Kasumi-1 (cell line): ENCODE measurements at regions not wholly inside any gene's neighbourhood (a gene's known extent, or its start where the extent isn't known, plus 50 kb on each side); places are given as distances from the start of the nearest gene placed in this dataset.
"Not testable (repeated sequence)": the region's sequence is repeated elsewhere in the genome, so short reads cannot be mapped to it uniquely, and the experiment has no call there.

Experiments used
- DNase-seq, 2 experiments: peaks; one replicate each; lab custom pipeline; 2025; lab: John Stamatoyannopoulos, UW

DNA sequence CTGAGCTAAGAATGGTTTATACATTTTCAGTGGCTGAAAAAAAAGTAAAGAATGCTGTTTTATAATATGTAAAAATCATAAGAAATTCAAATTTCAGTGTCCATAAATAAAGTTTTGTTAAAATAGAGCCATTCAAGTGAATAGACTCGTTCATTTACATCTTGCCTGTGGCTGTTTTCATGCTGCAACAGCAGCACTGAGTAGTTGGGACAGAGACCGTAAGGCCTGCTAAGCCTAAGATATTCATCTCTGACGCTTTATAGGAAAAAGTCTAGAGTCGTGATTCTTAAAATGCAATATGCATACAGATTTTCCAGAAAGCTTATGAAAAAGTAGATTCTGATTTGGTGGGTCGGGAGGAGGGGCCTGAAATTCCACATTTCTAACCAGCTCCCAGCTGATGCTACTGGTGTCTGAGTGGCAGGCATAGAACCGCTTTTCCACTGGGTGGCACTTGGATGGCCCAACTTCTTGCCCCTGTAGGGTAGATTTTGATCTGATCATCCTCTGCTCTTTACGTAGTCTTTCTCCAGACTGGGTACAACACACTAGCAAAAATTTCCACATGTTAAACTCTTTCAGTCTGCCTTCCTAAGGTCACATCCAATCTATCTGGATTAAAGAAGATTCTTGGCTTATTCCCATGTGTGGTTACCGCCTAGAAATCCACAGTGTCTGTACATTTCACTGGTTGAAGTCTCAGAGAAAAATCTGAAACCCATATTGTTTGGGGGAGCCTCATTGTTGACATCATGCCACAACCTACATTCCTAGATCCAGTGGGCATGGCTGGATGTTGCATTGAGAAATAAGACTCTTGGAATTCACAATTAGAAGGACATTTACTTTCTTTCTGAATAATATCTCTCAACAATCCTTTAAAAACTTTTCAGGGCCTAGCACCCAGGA lies 151.2 kb downstream of the C12orf75 start:
- DNase-seq, result no peak

DNA sequence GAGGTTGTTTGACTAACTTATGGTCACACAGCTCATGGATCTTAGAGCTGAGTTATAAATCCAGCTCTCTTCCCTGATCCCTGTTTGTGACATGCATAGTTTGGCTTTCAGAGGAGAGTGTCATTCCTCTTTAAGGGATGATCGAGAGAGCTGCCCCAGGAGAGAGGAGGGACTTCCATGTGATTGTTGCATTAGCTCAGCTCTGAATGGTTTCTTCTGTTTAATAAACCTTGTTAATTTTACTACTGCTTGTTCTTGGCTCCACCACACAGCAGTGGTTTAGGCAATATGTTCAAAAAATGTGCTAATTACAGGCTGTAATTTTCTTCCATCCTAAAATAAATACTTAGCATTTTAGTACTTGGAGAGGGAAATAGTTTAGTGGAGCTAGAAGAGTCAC lies 152.5 kb downstream of the C12orf75 start:
- no peak for DNase-seq

DNA sequence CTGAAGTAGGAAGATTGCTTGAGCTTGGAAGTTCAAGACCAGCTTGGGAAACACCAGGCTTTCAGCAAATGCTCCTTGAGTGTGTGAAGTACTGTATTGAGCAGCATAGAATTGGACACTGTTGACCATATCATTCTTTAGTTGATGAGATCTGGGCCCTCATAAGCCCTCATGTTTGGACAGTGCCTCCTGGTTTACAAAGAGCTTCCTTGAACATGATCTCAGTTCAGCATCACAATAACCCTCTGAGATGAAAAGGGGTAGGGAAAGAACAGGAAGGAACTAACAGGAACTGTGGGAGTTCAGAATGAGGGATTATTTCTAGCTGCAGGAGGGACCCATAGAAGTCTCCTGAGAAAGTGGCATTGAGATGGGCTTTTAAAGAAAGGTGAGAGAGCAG lies 153.2 kb downstream of the C12orf75 start:
- no peak for DNase-seq

DNA sequence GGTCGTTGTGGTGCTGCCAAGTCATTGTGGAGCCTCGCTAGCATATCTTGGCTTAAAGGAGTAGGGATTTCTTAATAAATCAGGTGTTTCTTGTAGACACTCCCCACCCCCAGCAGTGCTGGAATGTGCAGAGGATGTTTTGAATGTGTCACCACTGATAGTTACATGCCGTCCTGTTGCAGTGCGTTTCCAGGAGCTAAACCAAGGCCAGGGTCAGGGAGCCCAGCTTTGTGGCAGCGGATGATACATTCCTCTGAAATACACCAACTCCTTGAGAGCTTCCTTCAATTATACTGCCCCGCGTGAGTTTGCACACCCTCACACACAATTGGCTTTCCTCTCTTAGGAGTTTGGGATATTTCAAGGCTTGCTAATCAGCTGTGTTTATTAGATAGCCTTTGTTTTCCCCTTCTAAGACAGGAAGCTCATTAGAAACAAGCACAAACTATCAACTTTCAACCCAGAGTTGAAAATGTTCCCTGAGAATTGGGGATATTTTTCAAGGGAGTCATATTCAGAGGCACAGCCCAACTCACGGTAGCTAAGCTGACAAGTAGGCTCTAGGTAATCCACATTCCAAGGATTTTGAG lies 154.9 kb downstream of the C12orf75 start:
- no peak for DNase-seq

DNA sequence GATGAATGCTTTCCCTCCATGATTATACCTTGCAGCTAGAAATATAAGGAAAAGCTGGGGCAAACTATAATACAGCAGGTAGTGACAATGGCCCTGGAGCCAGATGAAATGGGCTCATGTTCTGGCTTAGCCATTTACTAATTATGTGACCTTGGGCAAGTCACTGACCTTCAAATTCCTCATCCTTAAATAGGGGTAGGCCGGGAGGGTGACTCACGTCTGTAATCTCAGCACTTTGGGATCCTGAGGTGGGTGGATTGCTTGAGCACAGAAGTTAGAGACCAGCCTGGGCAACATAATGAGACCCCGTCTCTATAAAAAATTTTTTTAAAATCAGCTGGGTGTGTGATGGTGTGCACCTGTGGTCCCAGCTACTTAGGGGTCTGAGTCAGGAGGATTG lies 155.4 kb downstream of the C12orf75 start:
- no peak for DNase-seq

DNA sequence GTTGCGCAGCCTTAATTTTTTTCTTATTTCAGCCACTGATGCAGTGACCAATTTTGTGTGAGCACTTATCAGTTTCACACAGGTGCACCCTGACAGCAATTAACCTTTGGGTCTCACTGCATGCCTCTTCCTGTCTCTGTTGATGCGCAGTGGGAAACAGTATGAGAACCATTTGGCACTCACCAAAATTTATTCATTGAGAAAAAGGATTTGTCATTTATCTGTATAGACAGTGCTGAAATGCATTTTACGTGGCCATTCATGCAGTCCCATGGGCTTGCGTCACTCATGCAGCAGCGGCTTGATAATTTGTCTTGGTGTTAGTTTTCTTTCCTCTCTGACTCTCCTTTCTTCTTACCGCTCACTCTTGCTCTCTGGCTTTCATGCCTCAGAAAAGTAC lies 157.5 kb downstream of the C12orf75 start:
- DNase-seq, result no peak

DNA sequence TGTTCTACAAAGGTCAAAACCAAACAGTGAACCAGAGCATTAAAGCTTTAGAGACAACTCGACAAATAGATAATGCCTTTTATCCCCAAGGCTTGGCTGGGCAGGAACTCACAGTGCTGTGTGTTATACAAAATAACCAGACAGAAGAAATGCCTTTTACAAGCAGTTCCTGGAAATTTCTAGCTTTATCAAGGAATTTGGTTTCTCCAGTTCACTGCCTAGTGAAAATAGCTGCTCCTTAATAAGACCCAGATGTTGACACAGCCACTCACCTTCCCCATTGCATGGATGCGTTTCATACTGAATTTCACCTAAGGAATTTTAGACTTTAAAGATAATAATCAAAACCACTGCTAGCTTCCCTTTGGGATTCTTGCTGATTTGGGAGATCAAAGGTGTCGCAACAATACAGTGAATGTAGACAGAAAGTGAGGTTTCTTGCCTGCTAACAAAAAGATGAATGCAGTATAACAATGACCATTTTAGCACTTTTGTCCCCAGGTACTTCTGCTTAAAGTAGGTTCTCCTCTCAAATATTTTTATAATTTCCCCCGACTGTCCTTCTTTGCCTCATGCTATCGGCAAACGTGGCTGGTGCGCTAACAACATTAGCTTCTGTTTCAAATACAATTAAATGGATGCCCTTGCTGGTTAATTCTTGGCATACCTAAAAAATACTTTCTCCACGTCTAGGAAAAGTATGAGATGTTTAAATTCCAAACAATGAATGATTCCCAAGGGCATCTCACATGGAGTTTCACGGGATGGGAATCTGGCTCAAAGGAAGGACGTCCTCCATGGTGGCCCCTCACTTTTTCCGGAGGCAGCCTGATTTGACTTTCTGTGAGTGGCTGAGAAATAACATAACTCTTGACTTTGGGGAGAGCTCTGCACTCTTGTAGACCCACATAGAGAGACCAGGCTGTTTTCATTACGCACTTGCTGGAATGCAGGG lies 162.4 kb downstream of the C12orf75 start:
- no peak for DNase-seq

DNA sequence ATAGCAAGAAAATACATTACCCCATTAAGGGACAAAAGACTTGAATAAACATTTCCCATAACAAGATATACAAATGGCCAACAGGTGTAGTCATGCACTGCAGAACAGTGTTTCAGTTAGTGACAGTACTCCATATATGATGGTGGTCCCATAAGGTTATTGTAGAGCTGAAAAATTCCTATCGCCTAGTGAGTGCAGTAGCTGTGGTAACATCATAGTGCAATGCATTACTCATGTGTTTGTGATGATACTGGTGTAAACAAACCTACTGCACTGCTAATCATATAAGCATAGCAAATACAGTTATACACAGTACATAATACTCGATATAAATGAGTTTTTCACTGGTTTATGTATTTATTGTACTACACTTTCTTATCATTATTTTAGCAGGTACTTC lies 168.7 kb downstream of the C12orf75 start:
- no peak for DNase-seq

DNA sequence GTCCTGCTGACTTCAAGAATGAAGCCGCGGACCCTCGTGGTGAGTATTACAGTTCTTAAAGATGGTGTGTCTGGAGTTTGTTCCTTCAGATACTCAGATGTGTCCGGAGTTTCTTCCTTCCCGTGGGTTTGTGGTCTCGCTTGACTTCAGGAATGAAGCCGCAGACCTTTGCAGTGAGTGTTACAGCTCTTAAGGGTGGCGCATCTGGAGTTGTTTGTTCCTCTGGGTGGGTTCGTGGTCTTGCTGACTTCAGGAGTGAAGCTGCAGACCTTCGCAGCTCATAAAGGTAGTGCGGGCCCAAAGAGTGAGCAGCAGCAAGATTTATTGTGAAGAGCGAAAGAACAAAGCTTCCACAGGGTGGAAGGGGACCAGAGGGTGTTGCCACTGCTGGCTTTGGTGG lies 170.2 kb downstream of the C12orf75 start:
- DNase-seq, result not testable (repeated sequence)

DNA sequence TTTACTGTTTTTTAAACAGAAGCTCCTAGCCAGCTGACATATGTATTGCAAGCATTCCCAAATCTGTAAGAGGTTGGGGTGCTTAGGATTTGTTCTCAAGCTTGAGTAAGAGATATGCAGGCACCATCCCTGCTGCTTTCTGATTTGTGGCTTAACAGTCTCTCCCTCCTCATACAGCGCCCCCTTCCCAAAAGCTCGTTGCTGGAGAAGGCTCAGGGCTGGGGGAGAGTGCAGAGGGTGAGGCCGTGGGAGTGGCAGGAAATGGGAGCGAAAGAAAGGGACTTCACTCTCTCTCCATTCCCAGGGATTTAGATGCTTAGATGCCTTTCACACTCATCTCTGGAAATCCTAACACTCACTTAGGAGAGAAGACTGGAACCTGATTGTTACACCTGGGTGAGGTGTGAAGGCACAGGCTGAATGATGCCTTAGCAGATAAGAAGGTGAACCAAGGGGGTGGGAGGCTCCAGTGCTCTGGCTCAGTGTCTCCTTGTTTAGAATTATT lies 172.0 kb downstream of the C12orf75 start:
- no peak for DNase-seq

DNA sequence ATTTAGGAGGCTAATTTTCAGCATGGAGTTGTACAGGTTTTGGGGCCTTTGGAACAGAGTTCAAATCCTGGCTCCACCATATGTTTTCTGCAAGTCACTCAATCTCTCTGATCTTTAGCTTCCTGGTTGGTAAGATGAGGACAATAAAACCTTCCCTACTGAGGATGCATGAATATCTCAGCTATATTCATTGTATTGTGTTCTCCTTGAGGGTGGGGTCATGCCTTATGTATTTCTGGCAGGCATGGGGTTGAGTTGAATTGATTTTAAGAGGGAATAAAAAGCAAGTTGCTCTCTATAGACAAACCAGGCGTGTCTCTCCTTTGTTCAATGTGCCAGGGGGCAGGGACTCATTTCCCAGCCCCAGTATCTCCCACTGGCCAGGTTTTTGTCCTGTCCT lies 173.1 kb downstream of the C12orf75 start:
- DNase-seq, result no peak

DNA sequence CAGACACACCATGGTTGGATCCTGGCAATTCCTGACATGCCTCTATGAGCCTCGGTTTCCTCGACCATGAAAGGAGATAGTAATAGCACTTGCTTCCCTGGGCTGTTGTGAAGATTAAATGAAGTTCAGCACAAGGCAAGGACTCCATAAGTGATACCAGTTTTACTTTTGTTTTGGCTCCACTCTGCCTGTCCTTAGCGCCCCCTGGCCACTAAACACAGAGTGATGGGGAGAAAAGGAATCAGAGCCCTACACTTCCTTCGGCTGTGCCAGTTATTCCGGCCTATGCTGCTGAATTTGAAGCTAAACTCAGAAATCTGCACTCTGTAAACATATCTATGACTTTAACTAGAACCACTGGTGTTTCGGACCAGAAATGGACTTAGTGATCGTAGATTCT lies 173.8 kb downstream of the C12orf75 start:
- DNase-seq, result no peak

DNA sequence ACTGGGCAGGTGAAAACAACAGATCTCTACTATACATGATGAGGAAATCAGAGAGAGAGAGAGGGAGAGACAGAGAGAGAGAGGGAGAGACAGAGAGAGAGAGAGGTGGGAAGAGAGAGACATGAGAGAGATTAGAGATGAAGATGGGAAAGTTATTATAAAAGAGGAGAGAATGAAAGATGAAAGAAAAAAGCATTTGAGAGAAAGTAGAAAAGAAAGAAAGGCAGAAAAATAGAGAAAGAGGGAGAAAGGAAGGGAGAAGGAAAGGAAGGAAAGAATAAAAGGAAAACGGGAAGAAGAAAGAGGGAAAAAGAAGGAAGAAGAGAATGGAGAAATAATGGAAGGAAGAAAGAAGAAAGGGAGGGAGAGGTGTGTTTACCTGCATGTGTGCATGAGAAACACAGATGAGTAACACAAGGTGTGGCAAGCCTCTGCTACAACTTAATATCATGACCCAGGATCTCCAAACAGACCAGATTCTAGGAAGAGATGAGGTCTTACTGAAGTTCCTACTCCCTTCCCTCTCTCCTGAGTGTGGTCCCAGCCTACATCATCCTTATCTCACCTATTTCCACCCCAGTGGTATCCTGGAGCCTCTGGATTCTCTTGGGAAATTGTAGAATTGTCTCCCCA lies 176.3 kb downstream of the C12orf75 start:
- DNase-seq, result no peak

DNA sequence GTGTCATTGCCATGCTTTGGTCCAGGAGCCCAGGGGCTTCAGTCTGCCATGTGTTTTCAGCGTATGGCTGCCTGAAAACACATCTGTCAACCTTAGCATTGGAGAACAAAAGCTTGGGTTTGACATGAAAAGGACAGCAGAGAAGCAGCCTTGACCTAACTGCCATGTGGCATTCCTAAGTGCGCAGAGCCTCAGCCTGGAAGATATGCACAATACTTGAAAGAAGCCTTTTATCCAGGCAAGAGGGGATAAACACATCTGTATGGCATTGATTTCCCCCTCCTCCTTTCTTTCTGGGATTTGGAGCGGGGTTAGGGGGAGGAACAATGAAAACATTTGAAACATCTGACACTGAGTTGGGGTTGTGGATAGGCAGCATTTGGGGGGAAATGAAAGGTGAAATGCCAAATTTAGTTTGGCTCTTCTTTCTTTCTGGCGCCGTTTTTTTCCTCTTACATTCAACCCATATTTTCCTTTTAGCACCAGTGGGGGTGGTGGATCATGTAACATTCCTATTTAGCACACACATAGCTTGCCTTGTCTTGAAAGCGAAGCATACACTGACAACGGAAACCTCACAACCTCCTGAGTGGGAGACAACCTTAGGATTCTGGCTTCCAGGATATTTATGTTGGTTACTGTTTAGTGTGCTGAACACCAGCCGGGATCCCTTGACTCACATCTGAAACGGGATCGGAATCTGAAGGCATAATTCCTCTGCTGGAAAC lies 177.0 kb downstream of the C12orf75 start:
- no peak for DNase-seq

DNA sequence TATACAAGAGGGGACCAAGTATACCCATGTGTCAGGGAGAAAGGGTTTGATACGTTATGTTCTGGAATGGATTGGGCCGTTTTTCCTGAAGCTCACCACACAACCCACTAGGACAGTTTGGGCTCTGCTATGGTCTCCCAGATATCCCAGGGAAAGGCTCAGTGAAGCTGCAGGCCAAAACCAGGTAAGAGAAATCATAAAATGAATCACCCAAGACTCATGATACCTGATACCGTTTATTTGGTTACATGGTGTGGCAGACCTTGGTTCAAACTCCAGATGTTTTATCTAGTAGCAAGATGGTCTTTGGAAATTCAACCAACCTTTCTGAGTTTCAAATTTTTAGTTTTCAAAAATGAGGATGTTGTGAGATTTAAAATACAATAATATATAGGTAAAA lies 177.6 kb downstream of the C12orf75 start:
- no peak for DNase-seq

DNA sequence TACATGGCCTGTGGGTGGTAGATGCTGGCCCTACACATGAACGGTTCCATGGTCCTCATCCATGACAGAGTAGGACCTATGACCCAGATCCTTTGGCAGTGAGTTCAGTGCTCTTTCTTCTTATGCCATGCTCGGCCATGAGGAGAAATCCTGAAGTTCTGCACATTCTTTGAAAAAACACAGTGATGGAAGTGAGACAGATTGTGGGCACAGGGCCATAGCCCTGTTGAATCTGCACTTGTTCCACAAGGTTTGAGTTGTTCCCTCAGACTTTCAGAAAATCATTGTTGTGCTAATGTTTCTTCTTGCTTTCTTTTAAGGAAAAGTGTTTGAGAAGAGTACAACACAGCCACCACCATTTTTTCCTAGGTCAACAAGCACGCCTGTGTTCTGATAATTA lies 180.0 kb downstream of the C12orf75 start:
- DNase-seq, result no peak

DNA sequence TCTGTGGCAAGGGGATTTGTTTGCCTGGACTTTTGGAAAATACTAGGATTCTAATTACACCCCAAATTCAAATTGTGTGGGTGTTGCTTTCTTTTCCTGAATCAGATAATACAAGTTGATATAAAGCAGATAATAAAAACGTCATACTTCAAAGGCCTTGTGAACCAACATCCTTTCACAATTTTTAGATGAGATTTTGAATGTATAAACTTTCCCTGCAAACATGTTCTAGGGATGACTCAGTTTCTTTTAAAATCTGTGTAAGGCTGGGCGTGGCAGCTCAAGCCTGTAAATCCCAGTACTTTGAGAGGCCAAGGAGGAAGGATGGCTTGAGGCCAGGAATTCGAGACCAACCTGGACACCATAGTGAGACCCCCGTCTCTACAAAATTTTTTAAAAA lies 182.4 kb downstream of the C12orf75 start:
- DNase-seq, result not testable (repeated sequence)

DNA sequence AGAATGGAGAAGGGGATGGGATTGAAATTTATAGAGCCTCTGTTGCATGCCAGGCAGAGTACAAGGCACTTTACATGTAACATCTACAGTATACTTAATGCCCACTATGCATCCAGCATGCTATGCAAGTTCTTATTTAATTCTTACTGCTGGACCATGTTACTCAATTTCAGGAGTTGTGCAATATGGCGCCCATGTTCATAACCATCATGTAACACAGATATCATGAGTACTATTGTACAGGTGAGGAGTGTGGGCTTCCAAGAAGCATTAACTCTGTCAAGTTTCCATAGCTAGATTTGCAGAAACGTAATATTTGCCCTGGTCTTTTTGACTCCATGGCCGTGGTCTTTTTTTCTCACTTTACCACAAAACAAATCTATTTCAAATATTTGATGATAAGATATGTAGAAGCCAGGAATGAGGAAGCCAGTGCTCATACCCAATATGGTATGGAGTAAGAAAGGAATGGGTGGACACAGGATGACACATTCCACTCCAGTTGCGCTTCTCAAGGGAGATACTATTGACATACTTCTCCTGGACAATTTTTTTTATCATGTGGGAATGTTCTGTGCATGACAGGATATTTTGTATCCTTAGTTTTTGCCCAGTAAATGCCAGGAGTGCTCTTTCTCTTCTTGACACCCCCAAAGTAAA lies 191.8 kb downstream of the C12orf75 start:
- no peak for DNase-seq

DNA sequence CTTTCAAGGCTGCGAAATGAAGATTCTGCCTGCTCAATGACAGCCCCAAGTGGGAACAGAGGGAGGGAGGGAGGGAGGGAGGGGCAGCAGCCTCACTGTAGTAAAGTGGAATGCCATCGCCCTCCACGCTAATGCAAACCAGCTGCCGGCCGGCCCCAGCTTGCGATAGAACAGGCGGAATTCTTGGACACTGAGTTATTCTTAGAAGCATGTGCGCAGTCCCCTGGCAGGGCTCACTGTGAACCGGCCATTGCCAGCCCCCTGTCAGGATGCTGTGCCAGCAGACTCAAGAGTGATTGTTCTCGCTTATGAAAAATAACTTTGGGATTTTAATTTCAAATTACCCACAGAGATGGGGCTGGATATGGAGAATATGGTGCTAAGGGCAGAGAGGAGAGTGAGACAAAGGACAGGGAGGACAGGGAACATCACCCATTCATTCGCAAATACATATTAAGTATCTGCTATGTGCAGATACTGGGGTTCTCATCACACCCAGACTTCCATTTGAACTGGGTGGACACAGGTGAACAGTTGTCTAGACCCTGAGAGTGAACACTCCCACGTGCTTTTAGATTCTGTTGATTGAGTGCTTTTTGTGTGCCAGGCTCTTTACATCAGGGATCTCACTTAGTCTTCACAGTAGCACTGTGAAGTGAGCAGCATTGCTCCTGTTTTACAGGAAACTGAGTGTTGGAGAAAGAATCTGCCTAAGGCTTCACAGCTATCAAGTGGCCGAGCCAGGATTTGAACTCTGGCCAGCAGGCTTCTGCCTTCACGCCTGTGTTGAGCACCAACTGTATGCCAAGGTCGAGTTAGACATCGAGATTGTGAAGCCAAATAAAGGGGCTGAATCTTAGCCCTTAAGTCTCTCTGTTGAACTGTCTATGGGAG lies 192.9 kb downstream of the C12orf75 start:
- DNase-seq, result no peak

DNA sequence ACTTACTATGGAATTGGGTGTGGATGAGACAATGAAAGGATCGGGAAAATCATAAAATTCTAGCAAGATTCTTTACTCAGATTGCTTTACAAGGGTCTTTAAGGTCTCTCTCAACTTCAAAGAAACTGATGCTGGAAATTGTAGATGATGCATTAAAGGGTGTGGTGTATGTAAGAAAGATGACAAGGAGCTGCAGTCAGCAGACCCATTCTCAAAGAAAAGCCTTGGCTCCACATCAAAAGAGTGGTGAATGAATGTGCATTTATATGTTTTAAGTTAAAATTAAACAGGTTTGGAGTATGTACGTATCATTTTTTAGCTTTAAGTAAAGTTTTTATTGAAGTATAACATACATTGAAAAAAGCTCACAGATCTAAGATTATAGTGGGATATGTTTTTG lies 194.5 kb downstream of the C12orf75 start:
- DNase-seq, result no peak
